Type B pancreatic cell (in vitro differentiated cells): ENCODE measurements at regions not wholly inside any gene's neighbourhood (a gene's known extent, or its start where the extent isn't known, plus 50 kb on each side); places are given as distances from the start of the nearest gene placed in this dataset.

Experiments used
- DNase-seq: peaks from one replicate; pipeline ENCODE4 v3.0.0; 2021; ENCODE audit warnings: mixed read lengths; ENCODE audit not compliant: unreplicated experiment; ENCODE audit errors: extremely low spot score
- H3K27ac Mint-ChIP-seq: 2 replicates; pipeline ENCODE4 v1.8.0; 2021; ENCODE audit warnings: mild to moderate bottlenecking, mixed read lengths
- H3K27me3 Mint-ChIP-seq: 2 replicates; pipeline ENCODE4 v1.8.0; 2021; ENCODE audit warnings: mixed read lengths
- H3K36me3 Mint-ChIP-seq: 2 replicates; pipeline ENCODE4 v1.8.0; 2021; ENCODE audit warnings: mixed read lengths
- H3K4me1 Mint-ChIP-seq: one replicate; pipeline ENCODE4 v1.8.0; 2021; ENCODE audit warnings: mixed read lengths; ENCODE audit not compliant: unreplicated experiment
- H3K4me3 Mint-ChIP-seq: 2 replicates; pipeline ENCODE4 v1.8.0; 2021; ENCODE audit warnings: mild to moderate bottlenecking, mixed read lengths
- H3K9me3 Mint-ChIP-seq: 2 replicates; pipeline ENCODE4 v1.8.0; 2021; ENCODE audit warnings: mixed read lengths
- CTCF ChIP-seq: fragments of 200-600 bp; sonication (generic); conservative IDR thresholded peaks from 2 replicates; pipeline ENCODE4 v1.5.0; 2021; ENCODE audit warnings: antibody characterized with exemption, mild to moderate bottlenecking

GRCh38 chr5:141771562-141771961 is 89.5 kb upstream of the ARAP3 start:
- DNase-seq, result no peak
- Mint-ChIP-seq H3K4me3 (no peak overlapping the region), H3K9me3 (no peaks in the 10 kb centered on the region), H3K4me1 (peaks cover 4% of the 10 kb centered on the region), H3K27ac (no peak overlapping the region), H3K27me3 (peaks cover 14% of the 10 kb centered on the region), H3K36me3 (no peaks in the 10 kb centered on the region)
- no peak for TF ChIP-seq CTCF

GRCh38 chr5:141771031-141771430 is 89.0 kb upstream of the ARAP3 start:
- Mint-ChIP-seq H3K36me3 (no peaks in the 10 kb centered on the region), H3K4me1 (peaks cover 4% of the 10 kb centered on the region), H3K4me3 (no peak overlapping the region), H3K27me3 (peaks cover 14% of the 10 kb centered on the region), H3K27ac (no peak overlapping the region), H3K9me3 (no peaks in the 10 kb centered on the region)
- no peak for DNase-seq
- no peak for TF ChIP-seq CTCF

GRCh38 chr5:141769671-141770070 is 87.6 kb upstream of the ARAP3 start:
- no peaks in the 10 kb centered on the region for H3K9me3 Mint-ChIP-seq
- H3K36me3 Mint-ChIP-seq, result no peaks in the 10 kb centered on the region
- H3K27ac Mint-ChIP-seq, result no peak overlapping the region
- no peak for DNase-seq
- H3K4me1 Mint-ChIP-seq, result peaks cover 4% of the 10 kb centered on the region
- no peak for TF ChIP-seq CTCF
- H3K4me3 Mint-ChIP-seq, result no peak overlapping the region
- H3K27me3 Mint-ChIP-seq, result peaks cover 14% of the 10 kb centered on the region

- Mint-ChIP-seq H3K27ac (no peak overlapping the region), H3K4me3 (no peak overlapping the region), H3K36me3 (no peaks in the 10 kb centered on the region), H3K27me3 (peaks cover 15% of the 10 kb centered on the region), H3K4me1 (peaks cover 4% of the 10 kb centered on the region), H3K9me3 (no peaks in the 10 kb centered on the region)
- no peak for TF ChIP-seq CTCF
- DNase-seq, result no peak
These were observed 85.6 kb upstream of the ARAP3 start for GRCh38 chr5:141767671-141768070.

GRCh38 chr5:141765896-141766551 is 84.0 kb upstream of the ARAP3 start:
- Mint-ChIP-seq H3K9me3 (no peaks in the 10 kb centered on the region), H3K36me3 (no peaks in the 10 kb centered on the region), H3K4me1 (peaks cover under 1% of the 10 kb centered on the region), H3K27ac (no peak overlapping the region), H3K27me3 (peaks cover 18% of the 10 kb centered on the region), H3K4me3 (no peak overlapping the region)
- TF ChIP-seq CTCF, result no peak
- no peak for DNase-seq

GRCh38 chr5:141763541-141763940 is 81.5 kb upstream of the ARAP3 start:
- DNase-seq, result no peak
- H3K9me3 Mint-ChIP-seq, result no peaks in the 10 kb centered on the region
- H3K4me1 Mint-ChIP-seq, result peaks cover 2% of the 10 kb centered on the region
- H3K27ac Mint-ChIP-seq, result no peak overlapping the region
- H3K4me3 Mint-ChIP-seq, result no peak overlapping the region
- no peaks in the 10 kb centered on the region for H3K36me3 Mint-ChIP-seq
- TF ChIP-seq CTCF, result no peak
- H3K27me3 Mint-ChIP-seq, result peaks cover 23% of the 10 kb centered on the region
